GM12873 (cell line): ENCODE measurements at regions not wholly inside any gene's neighbourhood (a gene's known extent, or its start where the extent isn't known, plus 50 kb on each side); places are given as distances from the start of the nearest gene placed in this dataset.

Source experiments
- TF ChIP-seq, protein P1 (sequence below): IDR thresholded peaks from 2 replicates; pipeline ENCODE4 v1.5.1; 2012; ENCODE audit warnings: low read depth, mild to moderate bottlenecking, moderate library complexity, low read length, control low read depth; ENCODE audit not compliant: insufficient read depth; ENCODE audit errors: missing control alignments

DNA sequence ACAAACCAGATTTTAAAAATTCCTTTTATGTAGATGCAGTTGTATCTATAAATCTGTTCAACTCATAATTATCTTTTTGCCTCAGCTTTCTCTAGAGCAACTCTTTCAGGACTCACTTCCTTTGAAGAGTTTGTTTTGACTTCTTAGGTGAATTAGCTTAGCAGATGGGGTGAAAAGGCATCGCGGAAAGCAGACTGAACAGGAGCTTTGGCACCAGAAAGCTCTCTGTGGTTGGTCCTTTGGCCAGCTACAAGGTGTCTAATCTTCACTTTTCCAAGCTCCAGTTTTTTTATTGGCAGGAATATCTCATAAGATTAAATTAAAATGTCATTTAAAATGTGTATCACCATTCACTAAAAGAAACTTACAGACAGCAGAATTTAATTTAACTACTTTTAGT, 60.6 kb upstream of the KLF12 start:
- TF ChIP-seq, protein P1, sequence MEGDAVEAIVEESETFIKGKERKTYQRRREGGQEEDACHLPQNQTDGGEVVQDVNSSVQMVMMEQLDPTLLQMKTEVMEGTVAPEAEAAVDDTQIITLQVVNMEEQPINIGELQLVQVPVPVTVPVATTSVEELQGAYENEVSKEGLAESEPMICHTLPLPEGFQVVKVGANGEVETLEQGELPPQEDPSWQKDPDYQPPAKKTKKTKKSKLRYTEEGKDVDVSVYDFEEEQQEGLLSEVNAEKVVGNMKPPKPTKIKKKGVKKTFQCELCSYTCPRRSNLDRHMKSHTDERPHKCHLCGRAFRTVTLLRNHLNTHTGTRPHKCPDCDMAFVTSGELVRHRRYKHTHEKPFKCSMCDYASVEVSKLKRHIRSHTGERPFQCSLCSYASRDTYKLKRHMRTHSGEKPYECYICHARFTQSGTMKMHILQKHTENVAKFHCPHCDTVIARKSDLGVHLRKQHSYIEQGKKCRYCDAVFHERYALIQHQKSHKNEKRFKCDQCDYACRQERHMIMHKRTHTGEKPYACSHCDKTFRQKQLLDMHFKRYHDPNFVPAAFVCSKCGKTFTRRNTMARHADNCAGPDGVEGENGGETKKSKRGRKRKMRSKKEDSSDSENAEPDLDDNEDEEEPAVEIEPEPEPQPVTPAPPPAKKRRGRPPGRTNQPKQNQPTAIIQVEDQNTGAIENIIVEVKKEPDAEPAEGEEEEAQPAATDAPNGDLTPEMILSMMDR = no peak

GRCh38 chr13:74193391-74193790, 59.2 kb upstream of the KLF12 start:
- TF ChIP-seq, protein P1 = no peak

GRCh38 chr13:74191410-74191809, 57.2 kb upstream of the KLF12 start:
- TF ChIP-seq, protein P1 = no peak

DNA sequence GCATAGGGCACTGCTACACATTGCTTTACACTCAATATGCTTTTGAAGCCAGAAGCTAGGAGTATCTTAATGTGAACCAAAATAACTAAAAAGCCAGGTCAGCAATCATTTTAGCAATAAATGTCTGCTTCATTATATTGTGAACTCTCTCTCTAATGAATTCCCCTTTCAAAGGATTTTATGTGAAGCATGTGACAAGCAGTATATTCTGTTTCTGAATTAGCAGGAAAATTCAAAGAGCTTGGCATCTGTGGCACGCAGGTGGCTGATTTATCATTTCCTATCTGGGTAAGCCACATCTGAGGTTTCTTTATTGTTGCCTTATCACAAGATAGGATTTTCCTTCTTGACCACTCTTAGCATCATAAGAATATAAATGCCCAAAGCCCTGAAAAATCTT, 56.8 kb upstream of the KLF12 start:
- TF ChIP-seq, protein P1 = no peak

DNA sequence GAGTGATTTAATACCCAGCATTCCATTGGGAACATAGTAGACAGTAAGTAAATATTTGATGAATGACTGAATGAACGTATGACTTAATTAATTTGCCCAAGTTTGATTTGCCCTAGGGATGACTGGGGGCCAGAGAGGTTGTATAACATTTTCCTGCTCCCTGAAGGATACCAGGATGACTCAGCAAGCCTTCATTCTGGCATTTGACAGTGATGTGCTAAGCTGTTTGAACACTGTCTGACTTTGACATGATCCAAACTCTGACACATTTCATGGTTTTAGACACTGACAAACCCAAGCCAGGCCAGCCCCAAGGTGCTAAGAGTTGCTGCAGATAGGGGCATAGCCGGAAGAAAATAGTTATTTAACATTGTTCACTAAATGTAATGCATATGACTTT, 53.4 kb upstream of the KLF12 start:
- TF ChIP-seq, protein P1 = no peak

- TF ChIP-seq, protein P1 = no peak
Measured at GRCh38 chr13:74184283-74184682, 50.1 kb upstream of the KLF12 start.
